Inflammatory macrophage treated with lipopolysaccharide for 4 hours (primary cell): ENCODE measurements at regions not wholly inside any gene's neighbourhood (a gene's known extent, or its start where the extent isn't known, plus 50 kb on each side); places are given as distances from the start of the nearest gene placed in this dataset.
"Not testable (repeated sequence)": the region's sequence is repeated elsewhere in the genome, so short reads cannot be mapped to it uniquely, and the experiment has no call there.

Source experiments
- DNase-seq: peaks from one replicate; pipeline ENCODE4 v3.0.0-alpha.2; 2020

GRCh38 chr1:65020774-65021173 lies 54.4 kb upstream of the JAK1 start:
- DNase-seq, result no peak

DNA sequence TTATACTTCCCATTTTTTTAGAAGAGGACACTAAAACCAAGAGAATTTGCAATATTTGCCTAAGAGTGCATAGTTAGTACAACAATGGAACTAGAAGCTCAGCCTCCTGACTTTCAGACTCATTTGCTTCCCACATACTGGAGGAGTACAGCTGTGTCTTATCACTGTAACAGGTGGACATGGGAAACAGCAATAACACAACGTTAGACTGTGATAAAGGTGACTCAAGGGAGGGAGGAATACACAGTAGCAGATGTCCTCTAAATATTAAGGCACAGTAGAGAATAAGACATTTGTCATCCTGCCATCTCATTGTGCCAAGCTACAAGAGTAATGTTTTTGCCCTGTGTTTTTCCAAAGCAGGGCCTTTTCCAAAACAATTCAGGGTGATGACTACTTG lies 55.4 kb upstream of the JAK1 start:
- DNase-seq, result no peak

DNA sequence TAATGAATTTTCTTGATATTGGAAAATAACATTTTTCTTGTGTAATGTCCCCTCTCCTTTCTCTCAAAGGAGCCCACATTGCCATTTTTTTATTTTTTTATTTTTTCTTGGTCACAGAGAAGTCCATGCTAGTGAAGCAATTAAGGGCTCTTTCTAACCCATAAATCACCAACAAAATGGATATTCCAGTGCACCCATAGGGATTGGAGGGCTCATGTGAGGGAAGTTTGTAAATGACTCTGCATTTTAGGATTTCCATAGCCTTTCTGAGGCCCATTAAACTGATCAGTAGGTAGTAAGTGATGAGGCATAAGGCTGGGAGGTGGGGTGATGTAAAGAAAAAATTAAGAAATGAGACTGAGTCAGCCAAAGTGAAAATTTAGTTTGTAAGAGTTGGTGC lies 55.9 kb upstream of the JAK1 start:
- DNase-seq, result peak; percentile 20

DNA sequence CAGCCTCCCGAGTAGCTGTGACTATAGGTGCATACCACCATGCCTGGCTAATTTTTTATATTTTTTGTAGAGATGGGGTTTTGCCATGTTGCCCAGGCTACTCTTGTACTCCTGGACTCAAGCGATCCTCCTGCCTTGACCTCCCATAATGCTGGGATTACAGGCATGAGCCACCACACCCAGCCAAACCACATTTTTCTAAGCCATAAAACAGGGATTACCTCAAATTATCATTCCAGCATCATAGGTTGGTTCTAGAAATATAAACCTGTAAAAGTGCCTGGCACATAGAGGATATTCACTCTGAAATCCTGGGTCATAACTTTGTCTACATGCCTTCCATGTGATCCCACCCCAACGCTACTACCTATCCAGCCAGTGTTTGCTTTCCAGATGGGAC lies 59.4 kb upstream of the JAK1 start:
- DNase-seq, result no peak

DNA sequence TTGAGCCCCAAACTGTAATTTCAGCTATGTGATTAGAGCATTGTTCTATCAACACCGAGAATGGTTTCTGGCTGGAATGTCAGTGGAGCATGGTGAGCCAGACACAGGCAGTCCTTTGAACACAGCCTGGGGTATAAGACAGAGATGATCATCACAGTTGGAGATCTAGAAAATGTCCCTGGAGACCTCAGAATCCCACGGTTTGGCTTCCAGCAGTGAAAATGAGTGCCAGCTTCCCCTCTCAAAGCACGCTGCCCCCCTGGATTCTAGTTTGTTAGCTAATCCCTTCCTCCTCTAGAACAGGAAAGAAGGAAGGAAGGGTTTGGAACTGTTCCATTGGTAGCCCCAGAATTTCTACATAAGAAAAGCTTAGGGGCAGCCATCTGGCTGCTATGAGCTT lies 59.9 kb upstream of the JAK1 start:
- no peak for DNase-seq

GRCh38 chr1:65027666-65028358 lies 61.5 kb upstream of the JAK1 start:
- DNase-seq, result no peak

GRCh38 chr1:65029434-65029833 lies 63.1 kb upstream of the JAK1 start:
- DNase-seq, result not testable (repeated sequence)

DNA sequence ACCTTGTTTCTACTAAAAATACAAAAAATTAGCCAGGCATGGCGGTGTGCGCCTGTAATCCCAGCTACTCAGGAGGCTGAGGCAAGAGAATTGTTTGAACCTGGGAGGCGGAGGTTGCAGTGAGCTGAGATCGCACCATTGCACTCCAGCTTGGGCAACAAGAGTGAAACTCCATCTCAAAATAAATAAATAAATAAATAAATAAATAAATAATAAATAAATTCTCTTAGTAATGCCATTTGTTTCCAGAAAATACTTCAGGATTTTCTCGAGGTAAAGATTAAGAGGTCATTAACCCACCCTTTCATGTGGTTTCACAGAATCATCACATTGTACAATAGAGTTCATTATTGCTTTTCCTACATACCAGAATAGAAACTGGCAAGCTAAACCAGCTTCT lies 68.5 kb upstream of the JAK1 start:
- not testable (repeated sequence) for DNase-seq

GRCh38 chr1:65036570-65037051 lies 70.3 kb upstream of the JAK1 start:
- DNase-seq, result peak; percentile 72

GRCh38 chr1:65039066-65039465 lies 72.7 kb upstream of the JAK1 start:
- DNase-seq, result no peak

DNA sequence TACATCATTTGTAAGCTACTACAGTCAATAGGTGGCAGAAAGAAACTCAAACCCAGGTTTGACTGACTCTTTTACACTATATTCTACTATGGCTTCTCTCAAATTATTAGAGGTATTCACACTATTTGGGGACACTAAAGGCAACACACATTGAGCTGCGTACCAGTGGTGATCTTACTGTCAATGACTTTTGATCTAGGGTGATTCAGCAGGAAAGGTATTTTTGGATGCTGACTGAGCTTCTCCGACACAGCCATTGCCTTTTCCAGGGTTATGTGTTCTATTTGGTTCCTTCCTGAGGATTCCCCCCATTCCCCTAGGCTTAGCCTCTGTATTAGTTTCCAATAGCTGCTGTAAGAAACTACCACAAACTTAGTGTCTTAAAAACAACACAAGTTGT lies 73.2 kb upstream of the JAK1 start:
- DNase-seq, result no peak

DNA sequence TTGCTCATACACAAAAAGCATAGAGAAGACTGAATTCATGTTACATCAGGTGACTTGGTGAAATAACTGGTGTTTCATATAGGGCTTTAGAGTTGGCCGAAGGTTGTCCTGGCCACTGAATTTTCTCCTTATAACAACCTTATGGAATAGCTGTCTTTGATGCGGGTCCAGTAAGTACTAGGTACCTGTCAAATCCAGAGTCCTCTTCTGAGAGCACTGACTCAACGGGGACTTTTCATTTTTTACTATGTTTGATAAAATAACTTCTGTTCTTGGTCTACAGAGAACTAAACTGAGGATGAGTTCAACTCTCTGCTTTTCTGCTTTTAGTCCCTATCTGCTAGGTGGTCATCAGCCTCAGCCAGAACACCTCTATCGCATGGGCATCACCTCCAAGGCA lies 76.1 kb upstream of the JAK1 start:
- DNase-seq, result no peak

- no peak for DNase-seq
These were observed 78.1 kb upstream of the JAK1 start for GRCh38 chr1:65044411-65044810.

DNA sequence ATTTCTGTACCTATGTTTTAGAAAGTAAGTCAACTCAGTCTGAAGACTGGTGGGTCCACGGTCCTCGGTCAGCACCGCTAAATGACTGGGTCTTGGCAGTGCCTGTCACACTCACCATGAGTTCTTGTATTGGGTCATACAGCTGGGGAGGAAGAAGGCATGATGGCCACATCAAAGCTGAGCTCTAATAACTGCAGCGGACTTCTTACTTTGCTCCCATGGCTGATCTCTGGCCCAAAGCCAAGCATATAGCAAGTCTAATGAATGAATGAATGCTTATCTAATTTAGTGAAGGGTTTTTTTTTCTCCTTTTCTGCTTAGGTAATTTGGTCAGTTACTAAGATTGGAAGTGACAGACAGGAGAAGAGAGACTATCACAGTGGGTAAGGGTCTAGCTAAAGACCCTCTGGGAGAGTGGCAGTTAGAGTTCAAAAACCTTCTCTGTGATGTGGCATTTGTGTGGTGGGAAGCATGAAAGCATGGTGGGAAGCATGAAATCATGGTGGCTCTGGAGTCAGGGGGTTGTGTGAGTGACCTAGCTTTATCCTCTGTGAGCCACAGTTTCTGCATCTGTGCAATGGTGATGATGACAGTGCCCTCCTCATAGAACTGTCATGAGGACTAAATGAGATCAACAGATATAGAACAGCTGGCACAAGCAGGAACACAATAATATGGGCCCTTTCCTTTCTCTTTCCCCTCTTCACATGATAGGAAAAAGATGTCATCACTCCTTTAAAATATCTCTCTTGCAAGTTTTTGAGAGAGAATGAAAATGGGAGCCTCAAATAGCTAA lies 78.9 kb upstream of the JAK1 start:
- peak; percentile 73 for DNase-seq

- no peak for DNase-seq
These were observed 82.0 kb upstream of the JAK1 start for GRCh38 chr1:65048335-65048734.

DNA sequence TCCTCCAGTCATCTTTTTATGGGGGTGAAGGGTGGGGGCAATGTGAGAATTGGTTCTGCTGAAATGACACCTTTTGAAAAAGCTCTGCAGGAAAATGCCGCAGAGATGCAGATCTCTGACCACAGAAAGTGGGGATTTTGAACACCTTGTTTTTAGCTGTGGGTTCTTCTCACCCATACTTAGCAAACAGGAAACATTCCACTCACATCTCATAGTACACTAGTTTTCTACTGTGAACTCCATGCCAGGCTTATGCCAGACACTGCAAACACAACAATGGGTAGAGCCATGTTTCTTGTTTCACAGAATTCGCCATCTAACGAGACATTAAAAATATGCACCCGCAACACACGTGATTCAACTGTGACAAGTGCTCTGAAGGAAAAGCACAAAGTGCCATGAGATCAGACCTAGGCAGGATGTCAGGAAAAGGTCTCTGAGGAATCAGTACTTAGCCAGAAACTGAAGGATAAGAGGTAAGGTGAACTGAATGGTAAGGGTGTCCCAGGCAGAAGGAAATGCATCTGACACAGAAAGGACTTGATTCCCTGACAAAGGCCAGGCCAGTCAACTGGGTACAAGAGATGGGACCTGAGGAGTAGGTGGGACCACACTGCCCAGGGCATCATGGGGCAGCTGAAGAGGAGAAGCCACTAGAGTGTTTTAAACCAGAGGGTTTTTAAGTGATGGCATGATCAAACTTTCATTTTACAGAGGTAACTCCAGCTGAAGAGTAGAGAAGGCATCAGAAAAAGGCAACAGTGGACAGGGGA lies 83.8 kb upstream of the JAK1 start:
- DNase-seq, result no peak

DNA sequence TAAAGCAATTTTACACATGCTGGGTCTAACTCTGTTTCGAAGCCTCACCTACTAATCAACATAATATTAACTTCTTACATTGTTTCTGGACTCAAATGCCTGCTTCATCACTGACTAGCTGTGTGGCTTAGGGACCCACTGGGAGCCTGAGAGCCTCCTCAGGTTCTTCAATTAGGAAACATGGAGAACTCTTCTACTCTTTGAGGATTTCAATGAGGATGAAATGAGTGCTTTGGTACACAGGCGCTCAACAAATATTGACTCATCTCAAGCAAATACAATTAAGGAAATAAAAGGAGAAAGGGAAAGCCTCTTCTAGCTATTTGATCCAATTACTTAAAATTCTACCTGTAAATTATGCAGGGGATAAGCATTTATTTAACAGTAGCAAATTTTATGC lies 84.4 kb upstream of the JAK1 start:
- DNase-seq, result no peak

DNA sequence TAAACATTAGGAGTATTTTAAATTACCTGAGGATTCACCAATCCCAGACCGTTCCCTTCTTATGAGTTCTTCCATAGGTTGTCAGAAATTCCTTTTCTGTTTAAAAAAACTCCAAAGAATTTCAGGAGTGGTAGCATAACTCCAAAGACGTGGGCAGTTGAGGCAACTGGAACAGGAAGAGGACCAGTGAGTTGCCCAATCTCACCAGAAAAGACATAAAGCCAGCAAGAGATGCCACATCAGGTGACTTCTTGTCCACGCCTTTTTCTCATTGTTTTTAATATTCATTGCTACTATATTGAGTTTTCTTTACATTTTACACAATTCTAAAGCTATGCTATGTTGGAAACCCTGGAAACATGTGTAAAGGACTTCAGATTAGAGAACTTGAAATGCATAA lies 88.1 kb upstream of the JAK1 start:
- DNase-seq, result peak; percentile 51

- DNase-seq, result peak; percentile 53
These were observed 89.4 kb upstream of the JAK1 start for GRCh38 chr1:65055747-65056146.

DNA sequence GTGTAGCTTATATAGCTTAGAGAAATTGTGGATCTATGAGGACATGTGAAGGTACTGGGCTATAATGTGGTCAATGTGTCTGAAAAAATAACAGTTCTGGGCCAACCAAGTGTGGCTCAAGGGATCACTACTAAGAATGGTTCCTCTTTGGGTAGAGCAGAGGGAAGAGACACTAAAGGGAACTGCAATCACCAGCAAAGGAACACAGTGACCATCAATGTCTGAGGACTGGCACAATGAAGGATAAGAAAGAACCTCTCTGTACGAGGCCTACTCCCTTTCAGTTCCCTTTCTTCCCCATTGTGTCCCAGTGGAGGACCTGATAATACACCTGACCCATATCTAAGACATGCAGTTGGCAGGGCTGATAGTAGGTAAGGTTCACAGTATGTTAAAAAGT lies 89.9 kb upstream of the JAK1 start:
- peak; percentile 76 for DNase-seq

- no peak for DNase-seq
These were observed 90.5 kb upstream of the JAK1 start for GRCh38 chr1:65056866-65057265.

- peak; percentile 50 for DNase-seq
These were observed 88.0 kb upstream of the AK4 start for GRCh38 chr1:65059930-65060538.

- no peak for DNase-seq
These were observed 85.7 kb upstream of the AK4 start for GRCh38 chr1:65062339-65062738.
